ENCODE measurements at regions not wholly inside any gene's neighbourhood (a gene's known extent, or its start where the extent isn't known, plus 50 kb on each side); places are given as distances from the start of the nearest gene placed in this dataset.

- TF ChIP-seq CTCF (IDR thresholded peaks at IDR 0.05) (no peak), POLR2A (IDR thresholded peaks at IDR 0.05) (no peak)
Observed at GRCh38 chr14:81802341-81802740, 268.7 kb upstream of the SEL1L start.
